ENCODE measurements at regions not wholly inside any gene's neighbourhood (a gene's known extent, or its start where the extent isn't known, plus 50 kb on each side); places are given as distances from the start of the nearest gene placed in this dataset.

GRCh38 chr4:181468451-181468850 lies 774.8 kb upstream of the TENM3 start:
- no peak for FAIRE-seq
- no peak overlapping the region for H3K4me3 ChIP-seq (ENCODE audit: low read length in 3 of 3)
- no peaks in the 10 kb centered on the region for H3K36me3 ChIP-seq (ENCODE audit: control insufficient read depth in 2 of 3, insufficient read depth in 3 of 3, low read length in 3 of 3)
- no peak overlapping the region for H3K9ac ChIP-seq (ENCODE audit: low read length in 3 of 3)
- H3K27ac ChIP-seq (ENCODE audit: low read depth in 2 of 2, low read length in 2 of 2): no peak overlapping the region
- H3K4me1 ChIP-seq (ENCODE audit: control insufficient read depth in 2 of 3, insufficient read depth in 2 of 3, low read depth in 1 of 3, low read length in 3 of 3): no peaks in the 10 kb centered on the region
- no peak for DNase-seq
- intact Hi-C loops (cut with DNase I): no loop called here
- H3K9me3 ChIP-seq (ENCODE audit: control insufficient read depth in 2 of 3, insufficient read depth in 1 of 3, low read length in 3 of 3): no peaks in the 10 kb centered on the region
- TF ChIP-seq CTCF (IDR thresholded peaks at IDR 0.05; ENCODE audit: borderline replicate concordance, extremely low read depth, insufficient read depth): no peak
- H3K27me3 ChIP-seq (ENCODE audit: control insufficient read depth, insufficient read depth, low read length): no peaks in the 10 kb centered on the region

GRCh38 chr4:181470306-181470705 lies 772.9 kb upstream of the TENM3 start:
- Histone ChIP-seq H3K27me3 (ENCODE audit: control insufficient read depth, insufficient read depth, low read length) (no peaks in the 10 kb centered on the region), H3K36me3 (ENCODE audit: control insufficient read depth in 2 of 3, insufficient read depth in 3 of 3, low read length in 3 of 3) (no peaks in the 10 kb centered on the region), H3K9me3 (ENCODE audit: control insufficient read depth in 2 of 3, insufficient read depth in 1 of 3, low read length in 3 of 3) (no peaks in the 10 kb centered on the region), H3K27ac (ENCODE audit: low read depth in 2 of 2, low read length in 2 of 2) (no peak overlapping the region), H3K4me3 (ENCODE audit: low read length in 3 of 3) (no peak overlapping the region), H3K4me1 (ENCODE audit: control insufficient read depth in 2 of 3, insufficient read depth in 2 of 3, low read depth in 1 of 3, low read length in 3 of 3) (no peaks in the 10 kb centered on the region), H3K9ac (ENCODE audit: low read length in 3 of 3) (no peak overlapping the region)
- intact Hi-C loops (cut with DNase I): no loop called here
- FAIRE-seq (no peak), DNase-seq (peak in 2 of 5 donors; percentile 54 to 63)
- no peak for TF ChIP-seq CTCF (IDR thresholded peaks at IDR 0.05; ENCODE audit: borderline replicate concordance, extremely low read depth, insufficient read depth)

GRCh38 chr4:181475359-181475758 lies 767.8 kb upstream of the TENM3 start:
- FAIRE-seq: no peak
- DNase-seq: no peak
- no peaks in the 10 kb centered on the region for H3K9me3 ChIP-seq (ENCODE audit: control insufficient read depth in 2 of 3, insufficient read depth in 1 of 3, low read length in 3 of 3)

More at GRCh38 chr4:181475359-181475758, 767.8 kb upstream of the TENM3 start:
- H3K4me3 ChIP-seq (ENCODE audit: low read length in 3 of 3): no peak overlapping the region
- no peaks in the 10 kb centered on the region for H3K27me3 ChIP-seq (ENCODE audit: control insufficient read depth, insufficient read depth, low read length)
- intact Hi-C loops (cut with DNase I): no loop called here
- no peaks in the 10 kb centered on the region for H3K4me1 ChIP-seq (ENCODE audit: control insufficient read depth in 2 of 3, insufficient read depth in 2 of 3, low read depth in 1 of 3, low read length in 3 of 3)
- H3K36me3 ChIP-seq (ENCODE audit: control insufficient read depth in 2 of 3, insufficient read depth in 3 of 3, low read length in 3 of 3): no peaks in the 10 kb centered on the region
- no peak for TF ChIP-seq CTCF (IDR thresholded peaks at IDR 0.05; ENCODE audit: borderline replicate concordance, extremely low read depth, insufficient read depth)
- no peak overlapping the region for H3K9ac ChIP-seq (ENCODE audit: low read length in 3 of 3)
- no peak overlapping the region for H3K27ac ChIP-seq (ENCODE audit: low read depth in 2 of 2, low read length in 2 of 2)

Data from kidney (tissue), 13 donors.